SK-N-SH treated with all-trans-retinoic acid at 6 μM for 48 hours (cell line): ENCODE measurements at regions not wholly inside any gene's neighbourhood (a gene's known extent, or its start where the extent isn't known, plus 50 kb on each side); places are given as distances from the start of the nearest gene placed in this dataset.

Experiments
- ATAC-seq: fragments of 200-7000 bp; cut with Tn5 transposase; 3 replicates; pipeline ENCODE4 v1.9.1; 2020; ENCODE audit warnings: mild to moderate bottlenecking, moderate library complexity
- ARNTL ChIP-seq: fragments of 450-650 bp; formaldehyde crosslinking; IDR thresholded peaks from 2 replicates; pipeline ENCODE4 v1.5.0; 2020; ENCODE audit warnings: low read depth, mild to moderate bottlenecking, moderate library complexity, borderline replicate concordance
- BACH2 ChIP-seq: fragments of 250-450 bp; sonication (Bioruptor Pico); IDR thresholded peaks from 2 replicates; pipeline ENCODE4 v1.9.0; 2021; ENCODE audit warnings: mild to moderate bottlenecking, borderline replicate concordance
- CSDC2 ChIP-seq: fragments of 250-450 bp; sonication (Bioruptor Pico); IDR thresholded peaks from 2 replicates; pipeline ENCODE4 v1.5.0; 2020; ENCODE audit warnings: mild to moderate bottlenecking, moderate library complexity
- CSRNP3 ChIP-seq: fragments of 250-450 bp; sonication (Bioruptor Pico); IDR thresholded peaks from 2 replicates; pipeline ENCODE4 v1.5.1; 2021; ENCODE audit warnings: mild to moderate bottlenecking, moderate library complexity
- ESRRG ChIP-seq: fragments of 250-450 bp; sonication (Bioruptor Pico); IDR thresholded peaks from 2 replicates; pipeline ENCODE4 v1.6.1; 2021; ENCODE audit warnings: mild to moderate bottlenecking
- GLIS3 ChIP-seq: fragments of 250-450 bp; sonication (Bioruptor Pico); IDR thresholded peaks from 2 replicates; pipeline ENCODE4 v1.5.0; 2020; ENCODE audit warnings: mild to moderate bottlenecking, moderate library complexity
- ISL1 ChIP-seq: fragments of 250-450 bp; sonication (Bioruptor Pico); IDR thresholded peaks from 2 replicates; pipeline ENCODE4 v2.1.2; 2022; ENCODE audit warnings: mild to moderate bottlenecking, moderate library complexity
- OSR1 ChIP-seq: fragments of 250-450 bp; sonication (Bioruptor Pico); IDR thresholded peaks from 2 replicates; pipeline ENCODE4 v1.8.0; 2022; ENCODE audit warnings: moderate library complexity, mild to moderate bottlenecking, inconsistent platforms
- RARB ChIP-seq: fragments of 250-450 bp; sonication (Bioruptor Pico); IDR thresholded peaks from 2 replicates; pipeline ENCODE4 v1.8.0; 2021; ENCODE audit warnings: mild to moderate bottlenecking, moderate library complexity
- SNAI2 ChIP-seq: fragments of 250-450 bp; sonication (Bioruptor Pico); IDR thresholded peaks from 2 replicates; pipeline ENCODE4 v1.5.0; 2020; ENCODE audit warnings: mild to moderate bottlenecking, moderate library complexity
- TCF4 ChIP-seq: fragments of 250-450 bp; sonication (Bioruptor Pico); IDR thresholded peaks from 2 replicates; pipeline ENCODE4 v1.8.0; 2021; ENCODE audit warnings: mild to moderate bottlenecking, moderate library complexity, borderline replicate concordance
- TOX ChIP-seq: fragments of 250-450 bp; sonication (Bioruptor Pico); IDR thresholded peaks from 2 replicates; pipeline ENCODE4 v1.8.0; 2021; ENCODE audit warnings: mild to moderate bottlenecking, moderate library complexity, borderline replicate concordance
- TSHZ2 ChIP-seq: fragments of 250-450 bp; sonication (Bioruptor Pico); IDR thresholded peaks from 2 replicates; pipeline ENCODE4 v1.5.0; 2020; ENCODE audit warnings: mild to moderate bottlenecking, moderate library complexity
- ZC3H10 ChIP-seq: fragments of 250-450 bp; sonication (Bioruptor Pico); IDR thresholded peaks from 2 replicates; pipeline ENCODE4 v1.5.1; 2021; ENCODE audit warnings: mild to moderate bottlenecking, moderate library complexity
- ZFP3 ChIP-seq: fragments of 250-450 bp; sonication (Bioruptor Pico); IDR thresholded peaks from 2 replicates; pipeline ENCODE4 v1.5.0; 2020; ENCODE audit warnings: mild to moderate bottlenecking, moderate library complexity
- ZFP30 ChIP-seq: fragments of 450-650 bp; formaldehyde crosslinking; IDR thresholded peaks from 2 replicates; pipeline ENCODE4 v1.5.0; 2022; ENCODE audit warnings: mild to moderate bottlenecking, moderate library complexity
- ZNF565 ChIP-seq: fragments of 450-650 bp; formaldehyde crosslinking; conservative IDR thresholded peaks from 2 replicates; pipeline ENCODE4 v1.5.0; 2020; ENCODE audit warnings: low read depth, mild to moderate bottlenecking, moderate library complexity
- ZNF70 ChIP-seq: fragments of 450-650 bp; formaldehyde crosslinking; IDR thresholded peaks from 2 replicates; pipeline ENCODE4 v1.5.0; 2020; ENCODE audit warnings: mild to moderate bottlenecking, moderate library complexity
- ZNF8 ChIP-seq: fragments of 450-650 bp; formaldehyde crosslinking; IDR thresholded peaks from 2 replicates; pipeline ENCODE4 v1.5.0; 2020; ENCODE audit warnings: mild to moderate bottlenecking, moderate library complexity
- TF ChIP-seq, protein P1 (sequence below): fragments of 250-450 bp; sonication (Bioruptor Pico); IDR thresholded peaks from 2 replicates; pipeline ENCODE4 v1.8.0; 2020; ENCODE audit warnings: mild to moderate bottlenecking, moderate library complexity, borderline replicate concordance
- TF ChIP-seq, protein P2 (sequence below): fragments of 250-450 bp; sonication (Bioruptor Pico); IDR thresholded peaks from 2 replicates; pipeline ENCODE4 v1.8.0; 2021; ENCODE audit warnings: low read depth, mild to moderate bottlenecking, moderate library complexity, borderline replicate concordance
- TF ChIP-seq, protein P3 (sequence below): fragments of 250-450 bp; sonication (Bioruptor Pico); IDR thresholded peaks from 2 replicates; pipeline ENCODE4 v1.5.1; 2020; ENCODE audit warnings: low read depth, mild to moderate bottlenecking, moderate library complexity

DNA sequence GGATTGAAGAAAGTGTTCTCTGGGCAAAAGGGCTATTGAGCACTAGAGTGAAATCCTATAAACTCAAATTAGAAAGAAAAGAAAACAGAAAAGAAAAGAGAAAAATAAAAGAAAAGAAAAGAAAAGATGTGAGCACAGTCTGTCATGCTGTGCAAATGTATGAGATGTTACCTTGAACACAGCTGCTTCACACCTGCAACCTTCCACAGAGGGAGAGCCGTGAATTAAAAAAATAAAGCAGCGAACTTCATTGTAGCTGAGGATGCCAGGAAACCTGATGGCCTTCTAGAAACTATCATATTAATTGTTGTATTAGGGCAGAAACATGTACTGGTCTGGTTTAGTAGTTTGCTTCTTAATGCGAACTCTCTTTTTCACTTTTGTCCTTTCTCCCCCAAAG is 88.0 kb upstream of the SATB1 start:
- no peak for ATAC-seq
- no peak for TF ChIP-seq TOX (CRISPR knock-in tag)
- no peak for TF ChIP-seq BACH2 (CRISPR knock-in tag)
- TF ChIP-seq, protein P1, sequence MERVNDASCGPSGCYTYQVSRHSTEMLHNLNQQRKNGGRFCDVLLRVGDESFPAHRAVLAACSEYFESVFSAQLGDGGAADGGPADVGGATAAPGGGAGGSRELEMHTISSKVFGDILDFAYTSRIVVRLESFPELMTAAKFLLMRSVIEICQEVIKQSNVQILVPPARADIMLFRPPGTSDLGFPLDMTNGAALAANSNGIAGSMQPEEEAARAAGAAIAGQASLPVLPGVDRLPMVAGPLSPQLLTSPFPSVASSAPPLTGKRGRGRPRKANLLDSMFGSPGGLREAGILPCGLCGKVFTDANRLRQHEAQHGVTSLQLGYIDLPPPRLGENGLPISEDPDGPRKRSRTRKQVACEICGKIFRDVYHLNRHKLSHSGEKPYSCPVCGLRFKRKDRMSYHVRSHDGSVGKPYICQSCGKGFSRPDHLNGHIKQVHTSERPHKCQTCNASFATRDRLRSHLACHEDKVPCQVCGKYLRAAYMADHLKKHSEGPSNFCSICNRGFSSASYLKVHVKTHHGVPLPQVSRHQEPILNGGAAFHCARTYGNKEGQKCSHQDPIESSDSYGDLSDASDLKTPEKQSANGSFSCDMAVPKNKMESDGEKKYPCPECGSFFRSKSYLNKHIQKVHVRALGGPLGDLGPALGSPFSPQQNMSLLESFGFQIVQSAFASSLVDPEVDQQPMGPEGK (CRISPR knock-in tag) = no peak
- no peak for TF ChIP-seq GLIS3 (CRISPR knock-in tag)
- TF ChIP-seq CSRNP3 = no peak
- TF ChIP-seq ZFP30 (CRISPR knock-in tag) = no peak
- no peak for TF ChIP-seq RARB (CRISPR knock-in tag)
- TF ChIP-seq, protein P2, sequence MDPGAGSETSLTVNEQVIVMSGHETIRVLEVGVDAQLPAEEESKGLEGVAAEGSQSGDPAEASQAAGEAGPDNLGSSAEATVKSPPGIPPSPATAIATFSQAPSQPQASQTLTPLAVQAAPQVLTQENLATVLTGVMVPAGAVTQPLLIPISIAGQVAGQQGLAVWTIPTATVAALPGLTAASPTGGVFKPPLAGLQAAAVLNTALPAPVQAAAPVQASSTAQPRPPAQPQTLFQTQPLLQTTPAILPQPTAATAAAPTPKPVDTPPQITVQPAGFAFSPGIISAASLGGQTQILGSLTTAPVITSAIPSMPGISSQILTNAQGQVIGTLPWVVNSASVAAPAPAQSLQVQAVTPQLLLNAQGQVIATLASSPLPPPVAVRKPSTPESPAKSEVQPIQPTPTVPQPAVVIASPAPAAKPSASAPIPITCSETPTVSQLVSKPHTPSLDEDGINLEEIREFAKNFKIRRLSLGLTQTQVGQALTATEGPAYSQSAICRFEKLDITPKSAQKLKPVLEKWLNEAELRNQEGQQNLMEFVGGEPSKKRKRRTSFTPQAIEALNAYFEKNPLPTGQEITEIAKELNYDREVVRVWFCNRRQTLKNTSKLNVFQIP (CRISPR knock-in tag) = no peak
- TF ChIP-seq, protein P3, sequence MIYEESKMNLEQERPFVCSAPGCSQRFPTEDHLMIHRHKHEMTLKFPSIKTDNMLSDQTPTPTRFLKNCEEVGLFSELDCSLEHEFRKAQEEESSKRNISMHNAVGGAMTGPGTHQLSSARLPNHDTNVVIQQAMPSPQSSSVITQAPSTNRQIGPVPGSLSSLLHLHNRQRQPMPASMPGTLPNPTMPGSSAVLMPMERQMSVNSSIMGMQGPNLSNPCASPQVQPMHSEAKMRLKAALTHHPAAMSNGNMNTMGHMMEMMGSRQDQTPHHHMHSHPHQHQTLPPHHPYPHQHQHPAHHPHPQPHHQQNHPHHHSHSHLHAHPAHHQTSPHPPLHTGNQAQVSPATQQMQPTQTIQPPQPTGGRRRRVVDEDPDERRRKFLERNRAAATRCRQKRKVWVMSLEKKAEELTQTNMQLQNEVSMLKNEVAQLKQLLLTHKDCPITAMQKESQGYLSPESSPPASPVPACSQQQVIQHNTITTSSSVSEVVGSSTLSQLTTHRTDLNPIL (CRISPR knock-in tag) = no peak
- TF ChIP-seq ARNTL (CRISPR knock-in tag) = no peak
- no peak for TF ChIP-seq ZNF565 (CRISPR knock-in tag)
- no peak for TF ChIP-seq ZFP3 (CRISPR knock-in tag)

DNA sequence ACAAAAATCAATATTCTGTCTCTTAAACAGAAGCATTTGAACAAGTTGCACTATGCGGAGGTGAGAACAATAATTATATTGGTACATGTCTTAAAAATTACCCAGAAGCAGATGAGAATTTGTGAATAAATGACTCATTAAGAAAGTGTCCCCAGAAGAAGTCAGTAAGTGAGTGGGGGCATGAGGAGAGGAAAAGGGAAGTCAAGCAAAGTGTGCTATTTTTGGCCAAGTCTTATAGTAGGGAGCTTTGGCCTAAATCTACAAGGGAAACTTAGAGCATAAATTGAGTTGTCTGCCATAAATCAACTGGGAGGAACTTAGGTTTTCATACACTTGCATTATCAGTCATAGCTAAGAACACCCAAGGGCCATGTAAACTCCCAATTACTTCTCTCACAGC is 86.9 kb upstream of the SATB1 start:
- TF ChIP-seq ZC3H10 (CRISPR knock-in tag) = no peak
- ATAC-seq = no peak

DNA sequence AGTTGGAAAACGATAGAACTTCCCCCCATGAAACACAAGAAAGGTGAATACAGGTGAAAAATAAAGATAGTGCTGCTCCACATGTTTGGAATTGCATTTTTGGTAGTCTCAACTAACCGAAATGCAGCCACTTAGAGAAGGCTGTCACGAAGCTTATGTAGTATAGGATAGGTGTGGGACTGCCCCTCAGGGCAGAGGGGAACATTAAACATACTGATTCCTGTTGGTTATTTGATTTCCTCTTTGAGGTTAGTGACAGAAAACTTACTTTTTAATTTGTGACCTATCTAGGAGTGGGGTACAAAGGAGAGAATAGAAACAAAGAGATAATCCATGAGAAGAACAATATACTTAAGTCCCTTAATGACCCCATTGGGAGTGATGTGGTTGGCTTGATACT is 85.8 kb upstream of the SATB1 start:
- TF ChIP-seq, protein P2 (CRISPR knock-in tag) = no peak
- TF ChIP-seq ARNTL (CRISPR knock-in tag) = no peak
- TF ChIP-seq ZFP30 (CRISPR knock-in tag) = no peak
- no peak for TF ChIP-seq ISL1 (CRISPR knock-in tag)
- TF ChIP-seq OSR1 (CRISPR knock-in tag) = no peak
- no peak for TF ChIP-seq ZNF8
- TF ChIP-seq RARB (CRISPR knock-in tag) = no peak
- no peak for TF ChIP-seq SNAI2 (CRISPR knock-in tag)
- TF ChIP-seq ZC3H10 (CRISPR knock-in tag) = no peak
- no peak for TF ChIP-seq TOX (CRISPR knock-in tag)
- no peak for TF ChIP-seq CSRNP3
- TF ChIP-seq ZFP3 (CRISPR knock-in tag) = no peak
- TF ChIP-seq GLIS3 (CRISPR knock-in tag) = no peak
- TF ChIP-seq, protein P3 (CRISPR knock-in tag) = no peak
- TF ChIP-seq TCF4 = no peak
- no peak for TF ChIP-seq CSDC2
- no peak for TF ChIP-seq ZNF565 (CRISPR knock-in tag)
- TF ChIP-seq ZNF70 (CRISPR knock-in tag) = no peak
- TF ChIP-seq TSHZ2 (CRISPR knock-in tag) = no peak
- no peak for TF ChIP-seq ESRRG (CRISPR knock-in tag)
- ATAC-seq = no peak
